K562 (cell line): ENCODE measurements at regions not wholly inside any gene's neighbourhood (a gene's known extent, or its start where the extent isn't known, plus 50 kb on each side); places are given as distances from the start of the nearest gene placed in this dataset.

ENCODE experiments used
- CTCF ChIP-seq, 3 experiments: IDR thresholded peaks in 2 of 3; conservative IDR thresholded peaks in 1 of 3; 2 replicates each; pipeline ENCODE4 v1.5.1; 2011 to 2012; ENCODE audit warnings: low read length in 3 of 3, mild to moderate bottlenecking in 3 of 3, control low read depth in 2 of 3, improper control_type of control experiment in 1 of 3, inconsistent platforms in 1 of 3, low read depth in 1 of 3, mixed read lengths in 1 of 3, moderate library complexity in 1 of 3; ENCODE audit not compliant: insufficient read depth in 2 of 3
- FOXJ3 ChIP-seq: sonication (generic); formaldehyde crosslinking; IDR thresholded peaks from 2 replicates; pipeline ENCODE4 v1.4.0; 2020; ENCODE audit warnings: mild to moderate bottlenecking, missing genetic modification reagents
- NFE2 ChIP-seq: IDR thresholded peaks from 2 replicates; pipeline ENCODE4 v1.6.1; 2014; ENCODE audit warnings: antibody characterized with exemption, low read depth
- NFYB ChIP-seq: IDR thresholded peaks from 2 replicates; pipeline ENCODE4 v1.6.1; 2011; ENCODE audit warnings: mild to moderate bottlenecking, moderate library complexity; ENCODE audit not compliant: insufficient read length; ENCODE audit errors: extremely low read depth
- RB1 ChIP-seq: fragments of 450-650 bp; IDR thresholded peaks from 2 replicates; pipeline ENCODE4 v1.6.1; 2017; ENCODE audit warnings: low read depth, mild to moderate bottlenecking
- SNAPC5 ChIP-seq: fragments of 250-450 bp; sonication (Bioruptor Pico); IDR thresholded peaks from 2 replicates; pipeline ENCODE4 v1.8.0; 2021; ENCODE audit warnings: moderate library complexity, mild to moderate bottlenecking, inconsistent platforms
- ZFP91 ChIP-seq: sonication (generic); formaldehyde crosslinking; IDR thresholded peaks from 2 replicates; pipeline ENCODE4 v1.8.0; 2022; ENCODE audit warnings: mild to moderate bottlenecking, missing genetic modification reagents
- ZNF175 ChIP-seq: fragments of 200-800 bp; sonication (Bioruptor generic); IDR thresholded peaks from 2 replicates; pipeline ENCODE4 v1.6.1; 2016; ENCODE audit warnings: low read depth, mild to moderate bottlenecking, missing genetic modification characterization, missing compliant biosample characterization

GRCh38 chr9:3769646-3770045, 243.8 kb upstream of the RFX3 start:
- TF ChIP-seq NFYB (no peak), CTCF (IDR thresholded peaks at IDR 0.05 in 2 of 3, conservative IDR thresholded peaks at IDR 0.05 in 1 of 3; ENCODE audit: insufficient read depth in 2 of 3, low read depth in 1 of 3, low read length in 3 of 3) (no peak), SNAPC5 (no peak), NFE2 (no peak), ZFP91 (CRISPR knock-in tag) (no peak), ZNF175 (no peak), FOXJ3 (CRISPR knock-in tag) (no peak), RB1 (no peak)
